ENCODE measurements at regions not wholly inside any gene's neighbourhood (a gene's known extent, or its start where the extent isn't known, plus 50 kb on each side); places are given as distances from the start of the nearest gene placed in this dataset.

GRCh38 chr17:17416007-17416399 is 60.8 kb upstream of the MED9 start (continued):
- TF ChIP-seq ZNF26 (tag by site-specific recombination; IDR thresholded peaks at IDR 0.05): no peak

GRCh38 chr17:17416400-17417360 is 60.1 kb upstream of the MED9 start:
- no peaks in the 10 kb centered on the region for H3K36me3 ChIP-seq (ENCODE audit: control insufficient read depth in 2 of 2, insufficient read depth in 1 of 2, low read length in 2 of 2)
- no peaks in the 10 kb centered on the region for H3K4me1 ChIP-seq (ENCODE audit: control insufficient read depth, insufficient read depth, low read length)
- H3K4me3 ChIP-seq (ENCODE audit: low read depth, low read length): no peak overlapping the region
- CTCF ChIA-PET: no interaction called here
- no peak overlapping the region for H3K27ac ChIP-seq (ENCODE audit: extremely low read depth, low read depth, low read length)
- no peak for TF ChIP-seq ZNF843 (tag by site-specific recombination; IDR thresholded peaks at IDR 0.05)
- TF ChIP-seq ZNF704 (tag by site-specific recombination; IDR thresholded peaks at IDR 0.05): no peak
- no peak for TF ChIP-seq KLF10 (tag by site-specific recombination; IDR thresholded peaks at IDR 0.05)
- no peak for TF ChIP-seq ZNF548 (tag by site-specific recombination; IDR thresholded peaks at IDR 0.05)
- TF ChIP-seq ZNF544 (tag by site-specific recombination; IDR thresholded peaks at IDR 0.05): no peak
- TF ChIP-seq ZNF26 (tag by site-specific recombination; IDR thresholded peaks at IDR 0.05): no peak
- no peak for TF ChIP-seq ZNF423 (tag by site-specific recombination; IDR thresholded peaks at IDR 0.05)
- TF ChIP-seq ZNF555 (tag by site-specific recombination; conservative IDR thresholded peaks at IDR 0.05): no peak
- no peak for TF ChIP-seq ZNF660 (tag by site-specific recombination; IDR thresholded peaks at IDR 0.05)
- no peak for TF ChIP-seq HOXA7 (CRISPR knock-in tag; IDR thresholded peaks at IDR 0.05; ENCODE audit: borderline replicate concordance)
- TF ChIP-seq SP2 (tag by site-specific recombination; IDR thresholded peaks at IDR 0.05): no peak
- TF ChIP-seq ZFP37 (tag by site-specific recombination; IDR thresholded peaks at IDR 0.05): no peak
- TF ChIP-seq ZSCAN18 (tag by site-specific recombination; IDR thresholded peaks at IDR 0.05): no peak
- TF ChIP-seq ZNF585B (tag by site-specific recombination; IDR thresholded peaks at IDR 0.05): no peak
- TF ChIP-seq ZNF610 (tag by site-specific recombination; IDR thresholded peaks at IDR 0.05; ENCODE audit: borderline replicate concordance): no peak
- TF ChIP-seq ZNF214 (tag by site-specific recombination; IDR thresholded peaks at IDR 0.05; ENCODE audit: borderline replicate concordance): no peak
- no peak for TF ChIP-seq OSR2 (tag by site-specific recombination; IDR thresholded peaks at IDR 0.05)
- TF ChIP-seq CTCF (tag by site-specific recombination; IDR thresholded peaks at IDR 0.05): no peak
- TF ChIP-seq ZBTB20 (tag by site-specific recombination; IDR thresholded peaks at IDR 0.05): no peak
- no peaks in the 10 kb centered on the region for H3K9me3 ChIP-seq (ENCODE audit: control insufficient read depth, insufficient read depth, low read depth, low read length)
- POLR2A ChIA-PET: interaction anchor here (0.7 kb wide), 1 partner anchor 73 kb away, joined by 3 read pairs; no protein-coding TSS in a partner anchor
